ENCODE measurements at regions not wholly inside any gene's neighbourhood (a gene's known extent, or its start where the extent isn't known, plus 50 kb on each side); places are given as distances from the start of the nearest gene placed in this dataset.
"Not testable (repeated sequence)": the region's sequence is repeated elsewhere in the genome, so short reads cannot be mapped to it uniquely, and the experiment has no call there.

DNA sequence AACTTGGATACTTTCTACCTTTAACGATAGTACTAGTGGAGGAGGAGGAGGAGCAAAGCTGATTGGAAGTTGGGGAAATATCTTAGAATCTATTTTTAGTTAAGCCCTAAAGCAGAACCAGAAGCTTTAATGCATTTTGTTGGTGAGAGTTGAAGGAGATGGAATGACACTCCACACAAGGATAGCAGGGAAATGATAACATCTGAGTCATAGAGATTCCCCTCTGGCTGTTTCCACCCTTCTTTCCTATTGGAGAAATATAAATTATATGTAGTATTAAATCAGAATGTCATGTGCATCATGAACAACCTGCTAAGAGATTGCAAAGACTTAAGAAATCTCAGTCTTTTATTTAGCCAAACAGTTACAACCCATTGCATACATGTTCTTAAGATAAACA, 1357.7 kb downstream of the NCAM2 start:
- CTCF ChIA-PET, result interaction anchor here (0.5 to 0.7 kb wide), 2 partner anchors 10 to 364 kb away, joined by 3 read pairs; no protein-coding TSS in a partner anchor
- Mint-ChIP-seq H3K4me1 (ENCODE audit: insufficient read depth, unreplicated experiment) (peaks cover 19% of the 10 kb centered on the region), H3K4me3 (ENCODE audit: unreplicated experiment) (no peak overlapping the region), H3K36me3 (ENCODE audit: insufficient read depth, unreplicated experiment) (no peaks in the 10 kb centered on the region), H3K27ac (ENCODE audit: low read depth, unreplicated experiment) (no peak overlapping the region), H3K27me3 (ENCODE audit: insufficient read depth, unreplicated experiment) (no peaks in the 10 kb centered on the region), H3K9me3 (ENCODE audit: unreplicated experiment) (no peaks in the 10 kb centered on the region)
- intact Hi-C loops (cut with micrococcal nuclease), result no loop called here
- DNase-seq (ENCODE audit: unreplicated experiment), result no peak
- no peak for TF ChIP-seq CTCF (IDR thresholded peaks at IDR 0.05; ENCODE audit: unreplicated experiment)
- POLR2A ChIA-PET, result interaction anchor here (0.5 kb wide), 1 partner anchor 17 kb away, joined by 3 read pairs; no protein-coding TSS in a partner anchor
- no TSS peak for BruUV-seq (replicated peaks)

DNA sequence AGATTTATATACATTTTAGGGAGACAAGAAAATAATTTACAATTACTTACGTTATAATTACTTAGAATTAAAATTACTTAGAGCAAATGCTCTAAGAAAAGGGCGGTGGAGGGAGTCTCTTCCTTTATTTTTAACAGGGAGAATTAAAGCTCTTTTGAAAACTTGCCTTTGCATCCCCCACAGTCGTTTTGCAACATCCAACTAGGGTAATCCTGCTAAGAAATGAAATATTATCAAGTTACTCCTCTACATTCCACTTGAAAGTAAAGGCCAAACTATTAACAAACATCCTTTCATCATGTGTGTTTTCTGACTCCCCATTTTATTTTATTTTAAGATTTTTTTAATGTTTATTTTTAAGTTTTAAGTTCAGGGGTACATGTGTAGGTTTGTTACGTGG, 1358.5 kb downstream of the NCAM2 start:
- CTCF ChIA-PET, result no interaction called here
- intact Hi-C loops (cut with micrococcal nuclease), result no loop called here
- H3K9me3 Mint-ChIP-seq (ENCODE audit: unreplicated experiment), result no peaks in the 10 kb centered on the region
- no peak for DNase-seq (ENCODE audit: unreplicated experiment)
- H3K27ac Mint-ChIP-seq (ENCODE audit: low read depth, unreplicated experiment), result no peak overlapping the region
- H3K27me3 Mint-ChIP-seq (ENCODE audit: insufficient read depth, unreplicated experiment), result no peaks in the 10 kb centered on the region
- BruUV-seq (replicated peaks), result no TSS peak
- H3K36me3 Mint-ChIP-seq (ENCODE audit: insufficient read depth, unreplicated experiment), result no peaks in the 10 kb centered on the region
- TF ChIP-seq CTCF (IDR thresholded peaks at IDR 0.05; ENCODE audit: unreplicated experiment), result no peak
- POLR2A ChIA-PET, result interaction anchor here (0.5 kb wide), 1 partner anchor 16 kb away, joined by 3 read pairs; no protein-coding TSS in a partner anchor
- peaks cover 12% of the 10 kb centered on the region for H3K4me1 Mint-ChIP-seq (ENCODE audit: insufficient read depth, unreplicated experiment)
- H3K4me3 Mint-ChIP-seq (ENCODE audit: unreplicated experiment), result no peak overlapping the region

- H3K27me3 Mint-ChIP-seq (ENCODE audit: insufficient read depth, unreplicated experiment); DNase-seq (ENCODE audit: unreplicated experiment); H3K27ac Mint-ChIP-seq (ENCODE audit: low read depth, unreplicated experiment); BruUV-seq (replicated peaks); H3K4me3 Mint-ChIP-seq (ENCODE audit: unreplicated experiment); H3K4me1 Mint-ChIP-seq (ENCODE audit: insufficient read depth, unreplicated experiment); H3K36me3 Mint-ChIP-seq (ENCODE audit: insufficient read depth, unreplicated experiment); H3K9me3 Mint-ChIP-seq (ENCODE audit: unreplicated experiment); intact Hi-C loops (cut with micrococcal nuclease); CTCF ChIA-PET: not testable (repeated sequence)
- POLR2A ChIA-PET, result interaction anchor here (0.5 kb wide), 1 partner anchor 1357 kb away, joined by 4 read pairs; no protein-coding TSS in a partner anchor
Observed at GRCh38 chr21:22359599-22359998, 1361.4 kb downstream of the NCAM2 start.

DNA sequence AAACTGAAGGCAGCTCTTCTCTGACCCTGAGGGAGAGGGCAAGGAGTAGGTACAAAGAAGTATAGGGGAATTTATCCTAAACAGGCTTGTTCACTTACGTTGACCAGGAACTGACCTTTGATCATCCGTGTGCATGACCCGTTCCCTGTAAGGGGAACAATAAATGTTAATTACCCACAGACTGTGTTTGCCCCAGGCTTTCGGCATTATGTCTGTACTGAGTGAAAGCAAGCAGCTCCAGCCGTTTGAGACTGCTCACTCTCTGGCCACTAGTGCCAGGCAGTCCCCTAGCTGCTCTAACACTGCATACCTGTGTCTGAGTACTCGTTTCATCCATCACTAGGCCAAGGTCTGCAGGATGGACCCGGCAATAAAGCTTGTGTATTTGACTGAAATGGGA, 1365.3 kb downstream of the NCAM2 start:
- Mint-ChIP-seq H3K9me3 (ENCODE audit: unreplicated experiment) (no peaks in the 10 kb centered on the region), H3K4me1 (ENCODE audit: insufficient read depth, unreplicated experiment) (no peaks in the 10 kb centered on the region), H3K36me3 (ENCODE audit: insufficient read depth, unreplicated experiment) (no peaks in the 10 kb centered on the region), H3K4me3 (ENCODE audit: unreplicated experiment) (no peak overlapping the region), H3K27me3 (ENCODE audit: insufficient read depth, unreplicated experiment) (no peaks in the 10 kb centered on the region), H3K27ac (ENCODE audit: low read depth, unreplicated experiment) (no peak overlapping the region)
- CTCF ChIA-PET, result no interaction called here
- intact Hi-C loops (cut with micrococcal nuclease), result no loop called here
- POLR2A ChIA-PET, result no interaction called here
- no peak for DNase-seq (ENCODE audit: unreplicated experiment)
- BruUV-seq (replicated peaks), result no TSS peak
- TF ChIP-seq CTCF (IDR thresholded peaks at IDR 0.05; ENCODE audit: unreplicated experiment), result no peak

GRCh38 chr21:22364163-22364562, 1366.0 kb downstream of the NCAM2 start:
- Mint-ChIP-seq H3K27ac (ENCODE audit: low read depth, unreplicated experiment) (no peak overlapping the region), H3K9me3 (ENCODE audit: unreplicated experiment) (no peaks in the 10 kb centered on the region), H3K27me3 (ENCODE audit: insufficient read depth, unreplicated experiment) (no peaks in the 10 kb centered on the region), H3K4me1 (ENCODE audit: insufficient read depth, unreplicated experiment) (no peaks in the 10 kb centered on the region), H3K36me3 (ENCODE audit: insufficient read depth, unreplicated experiment) (no peaks in the 10 kb centered on the region), H3K4me3 (ENCODE audit: unreplicated experiment) (no peak overlapping the region)
- intact Hi-C loops (cut with micrococcal nuclease), result no loop called here
- no peak for TF ChIP-seq CTCF (IDR thresholded peaks at IDR 0.05; ENCODE audit: unreplicated experiment)
- ChIA-PET CTCF (no interaction called here), POLR2A (no interaction called here)
- DNase-seq (ENCODE audit: unreplicated experiment), result no peak
- BruUV-seq (replicated peaks), result no TSS peak
